ENCODE measurements at regions not wholly inside any gene's neighbourhood (a gene's known extent, or its start where the extent isn't known, plus 50 kb on each side); places are given as distances from the start of the nearest gene placed in this dataset.
"Not testable (repeated sequence)": the region's sequence is repeated elsewhere in the genome, so short reads cannot be mapped to it uniquely, and the experiment has no call there.

DNA sequence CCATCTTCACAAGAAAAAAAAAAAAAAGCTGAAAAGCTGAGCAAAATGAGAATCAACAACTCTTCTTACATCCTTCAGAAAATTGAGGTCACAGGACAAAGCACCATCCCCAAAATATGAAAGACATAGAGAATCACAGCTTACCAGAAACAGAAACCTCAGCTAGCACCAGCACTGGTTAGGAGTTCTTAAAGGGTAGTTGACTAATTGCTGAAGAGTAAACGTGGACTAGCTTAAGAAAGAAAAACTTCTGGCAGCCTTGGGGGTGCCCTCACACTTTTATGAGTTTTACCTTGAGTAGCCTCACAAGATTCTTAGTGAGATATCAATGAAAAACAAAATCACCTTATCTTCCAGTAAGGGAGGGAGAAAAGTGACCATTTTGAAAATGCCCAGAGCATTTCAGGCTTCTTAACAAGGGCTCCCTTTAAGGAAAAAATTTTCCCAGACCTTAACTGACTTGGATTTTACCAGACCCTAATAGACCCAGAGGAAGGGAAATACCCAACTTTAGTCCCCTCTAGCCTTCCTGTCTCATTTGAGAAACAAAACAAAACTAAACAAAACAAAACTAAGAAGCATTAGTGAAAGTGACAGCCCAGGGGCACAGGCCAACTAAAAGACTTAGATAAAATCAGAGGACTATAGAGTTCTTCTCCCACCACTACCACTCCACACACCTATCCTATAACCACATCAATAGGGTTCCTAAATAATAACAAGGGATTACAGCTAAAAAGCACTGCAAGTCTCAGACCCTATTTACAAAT, 888.6 kb downstream of the DIAPH3 start:
- Mint-ChIP-seq H3K36me3 (ENCODE audit: low read depth) (no peaks in the 10 kb centered on the region), H3K4me3 (ENCODE audit: low read depth) (no peak overlapping the region), H3K27ac (no peak overlapping the region), H3K9me3 (no peaks in the 10 kb centered on the region), H3K4me1 (ENCODE audit: low read depth) (no peaks in the 10 kb centered on the region), H3K27me3 (ENCODE audit: low read depth) (no peaks in the 10 kb centered on the region)
- intact Hi-C loops (cut with micrococcal nuclease): no loop called here
- DNase-seq (ENCODE audit: low spot score): no peak

GRCh38 chr13:59276436-59276835, 887.3 kb downstream of the DIAPH3 start:
- H3K27me3 Mint-ChIP-seq (ENCODE audit: low read depth): no peaks in the 10 kb centered on the region
- no peaks in the 10 kb centered on the region for H3K36me3 Mint-ChIP-seq (ENCODE audit: low read depth)
- H3K4me3 Mint-ChIP-seq (ENCODE audit: low read depth): no peak overlapping the region
- H3K4me1 Mint-ChIP-seq (ENCODE audit: low read depth): no peaks in the 10 kb centered on the region
- intact Hi-C loops (cut with micrococcal nuclease): no loop called here
- no peak for DNase-seq (ENCODE audit: low spot score)
- no peak overlapping the region for H3K27ac Mint-ChIP-seq
- no peaks in the 10 kb centered on the region for H3K9me3 Mint-ChIP-seq

DNA sequence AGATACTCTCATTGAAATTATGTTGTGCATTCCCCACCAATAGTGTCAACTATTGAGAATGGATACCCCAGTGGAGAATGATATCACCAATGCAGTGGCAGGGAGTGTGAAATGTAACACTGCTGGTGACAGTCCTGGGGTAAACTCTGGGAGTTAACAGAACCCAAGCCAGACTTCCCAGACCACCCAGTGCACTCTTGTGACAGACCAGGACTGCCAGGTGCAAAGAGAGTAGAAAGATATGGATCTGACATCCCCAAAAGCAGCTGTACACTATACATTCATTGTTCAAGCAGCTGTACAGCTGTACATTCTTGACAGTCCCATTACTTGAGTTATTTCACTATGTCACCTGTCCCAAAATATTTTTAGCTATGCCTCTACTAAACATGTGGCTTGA, 886.6 kb downstream of the DIAPH3 start:
- Mint-ChIP-seq H3K9me3 (no peaks in the 10 kb centered on the region), H3K4me3 (ENCODE audit: low read depth) (no peak overlapping the region), H3K27me3 (ENCODE audit: low read depth) (no peaks in the 10 kb centered on the region), H3K27ac (no peak overlapping the region), H3K4me1 (ENCODE audit: low read depth) (no peaks in the 10 kb centered on the region), H3K36me3 (ENCODE audit: low read depth) (no peaks in the 10 kb centered on the region)
- DNase-seq (ENCODE audit: low spot score): no peak
- intact Hi-C loops (cut with micrococcal nuclease): no loop called here

DNA sequence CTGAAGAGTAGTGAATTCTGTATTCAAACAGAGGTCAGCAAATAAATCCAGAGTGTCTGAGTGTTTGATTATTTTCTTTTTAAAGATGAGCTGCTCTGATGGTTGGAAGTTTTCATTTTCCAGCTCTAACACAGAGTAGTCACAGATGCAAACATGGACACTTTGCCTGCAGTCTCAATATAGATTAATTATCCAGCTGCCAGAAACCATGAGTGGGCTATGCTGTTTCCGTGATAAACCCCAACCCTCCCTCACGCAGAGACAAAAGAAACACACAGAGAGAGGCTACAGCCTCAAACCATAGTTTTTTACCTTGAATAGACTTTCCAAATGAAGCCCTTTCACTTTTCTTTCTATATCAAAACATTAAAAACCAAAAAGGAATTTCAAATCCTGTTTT, 884.7 kb downstream of the DIAPH3 start:
- Mint-ChIP-seq H3K9me3 (no peaks in the 10 kb centered on the region), H3K27me3 (ENCODE audit: low read depth) (no peaks in the 10 kb centered on the region), H3K36me3 (ENCODE audit: low read depth) (no peaks in the 10 kb centered on the region), H3K4me3 (ENCODE audit: low read depth) (no peak overlapping the region), H3K4me1 (ENCODE audit: low read depth) (no peaks in the 10 kb centered on the region), H3K27ac (no peak overlapping the region)
- intact Hi-C loops (cut with micrococcal nuclease): no loop called here
- DNase-seq (ENCODE audit: low spot score): no peak

GRCh38 chr13:59279576-59279975, 884.2 kb downstream of the DIAPH3 start:
- H3K4me3 Mint-ChIP-seq (ENCODE audit: low read depth): no peak overlapping the region
- H3K36me3 Mint-ChIP-seq (ENCODE audit: low read depth): no peaks in the 10 kb centered on the region
- no peak overlapping the region for H3K27ac Mint-ChIP-seq
- DNase-seq (ENCODE audit: low spot score): no peak
- intact Hi-C loops (cut with micrococcal nuclease): no loop called here
- no peaks in the 10 kb centered on the region for H3K4me1 Mint-ChIP-seq (ENCODE audit: low read depth)
- no peaks in the 10 kb centered on the region for H3K9me3 Mint-ChIP-seq
- no peaks in the 10 kb centered on the region for H3K27me3 Mint-ChIP-seq (ENCODE audit: low read depth)

DNA sequence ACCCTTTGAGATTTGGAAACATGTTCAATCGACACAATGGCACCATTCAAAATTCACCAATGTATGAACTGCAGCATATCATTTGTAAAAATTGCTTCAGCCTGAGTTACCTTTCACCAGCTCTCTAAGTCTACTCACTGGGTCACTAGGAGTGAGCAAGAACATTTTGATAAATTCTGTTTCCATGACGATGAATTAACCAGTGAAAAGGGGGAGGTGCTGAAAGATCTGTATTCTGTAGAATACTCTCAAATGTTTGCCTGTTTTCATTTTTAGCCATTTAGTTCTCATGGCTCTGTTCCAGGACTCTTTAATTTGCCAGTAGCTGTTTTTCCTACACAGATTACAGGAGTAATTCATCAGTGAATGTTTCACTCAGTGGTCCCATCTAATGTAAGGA, 883.4 kb downstream of the DIAPH3 start:
- Mint-ChIP-seq H3K27me3 (ENCODE audit: low read depth) (no peaks in the 10 kb centered on the region), H3K27ac (no peak overlapping the region), H3K4me1 (ENCODE audit: low read depth) (no peaks in the 10 kb centered on the region), H3K9me3 (no peaks in the 10 kb centered on the region), H3K36me3 (ENCODE audit: low read depth) (no peaks in the 10 kb centered on the region), H3K4me3 (ENCODE audit: low read depth) (no peak overlapping the region)
- DNase-seq (ENCODE audit: low spot score): no peak
- intact Hi-C loops (cut with micrococcal nuclease): no loop called here

DNA sequence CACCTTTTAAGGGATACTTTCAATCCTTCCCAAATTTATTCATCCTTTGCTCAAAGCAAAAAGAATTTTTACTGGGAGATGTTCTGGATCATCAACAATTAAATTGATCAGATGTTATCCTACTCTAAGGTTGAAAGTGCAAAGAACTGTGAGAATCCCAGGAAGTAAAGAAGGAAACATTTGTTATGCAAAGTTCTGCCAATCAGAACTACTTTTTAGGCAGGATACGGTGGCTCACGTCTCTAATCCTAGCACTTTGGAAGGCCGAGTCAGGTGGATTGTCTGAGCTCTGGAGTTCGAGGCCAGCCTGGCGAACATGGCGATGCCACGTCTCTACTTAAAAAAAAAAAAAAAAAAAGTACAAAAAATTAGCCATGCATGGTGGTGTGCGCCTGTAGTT, 882.3 kb downstream of the DIAPH3 start:
- intact Hi-C loops (cut with micrococcal nuclease): no loop called here
- DNase-seq (ENCODE audit: low spot score): no peak
- Mint-ChIP-seq H3K27me3 (ENCODE audit: low read depth) (no peaks in the 10 kb centered on the region), H3K27ac (no peak overlapping the region), H3K4me3 (ENCODE audit: low read depth) (no peak overlapping the region), H3K9me3 (no peaks in the 10 kb centered on the region), H3K4me1 (ENCODE audit: low read depth) (no peaks in the 10 kb centered on the region), H3K36me3 (ENCODE audit: low read depth) (no peaks in the 10 kb centered on the region)

DNA sequence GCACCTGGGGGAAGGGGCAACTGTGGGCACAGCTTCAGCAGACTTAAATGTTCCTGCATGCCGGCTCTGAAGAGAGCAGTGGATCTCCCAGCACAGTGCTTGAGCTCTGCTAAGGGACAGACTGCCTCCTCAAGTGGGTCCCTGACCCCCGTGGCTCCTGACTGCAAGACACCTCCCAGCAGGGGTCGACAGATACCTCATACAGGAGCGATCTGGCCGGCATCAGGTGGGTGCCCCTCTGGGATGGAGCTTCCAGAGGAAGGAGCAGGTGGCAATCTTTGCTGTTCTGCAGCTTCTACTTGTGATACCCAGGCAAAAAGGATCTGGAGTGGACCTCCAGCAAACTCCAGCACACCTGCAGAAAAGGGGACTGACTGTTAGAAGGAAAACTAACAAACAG, 871.5 kb downstream of the DIAPH3 start:
- intact Hi-C loops (cut with micrococcal nuclease); DNase-seq (ENCODE audit: low spot score); H3K4me1 Mint-ChIP-seq (ENCODE audit: low read depth); H3K27me3 Mint-ChIP-seq (ENCODE audit: low read depth); H3K4me3 Mint-ChIP-seq (ENCODE audit: low read depth); H3K36me3 Mint-ChIP-seq (ENCODE audit: low read depth); H3K9me3 Mint-ChIP-seq; H3K27ac Mint-ChIP-seq: not testable (repeated sequence)

DNA sequence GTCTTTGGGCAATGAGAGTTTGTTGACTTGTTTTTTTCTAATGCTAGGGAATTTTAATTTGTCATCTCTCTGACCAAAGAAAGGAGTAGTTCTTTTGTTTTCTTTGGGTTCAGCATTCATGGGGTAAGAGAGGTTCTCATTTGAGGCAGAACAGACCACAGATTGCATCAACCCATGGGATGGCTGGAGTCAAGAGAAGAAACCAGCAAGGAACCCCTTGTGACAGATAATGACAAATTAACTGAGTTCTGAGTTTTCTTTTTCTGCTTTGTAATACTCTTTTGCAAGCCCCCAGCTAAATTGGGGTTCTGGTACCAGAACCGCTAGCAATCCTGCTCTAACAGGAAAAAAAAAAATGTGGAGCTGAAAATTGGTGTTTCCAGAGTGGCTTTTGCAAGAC, 864.1 kb downstream of the DIAPH3 start:
- no peak overlapping the region for H3K27ac Mint-ChIP-seq
- DNase-seq (ENCODE audit: low spot score): no peak
- H3K36me3 Mint-ChIP-seq (ENCODE audit: low read depth): no peaks in the 10 kb centered on the region
- no peaks in the 10 kb centered on the region for H3K27me3 Mint-ChIP-seq (ENCODE audit: low read depth)
- H3K9me3 Mint-ChIP-seq: no peaks in the 10 kb centered on the region
- intact Hi-C loops (cut with micrococcal nuclease): no loop called here
- H3K4me1 Mint-ChIP-seq (ENCODE audit: low read depth): no peaks in the 10 kb centered on the region
- H3K4me3 Mint-ChIP-seq (ENCODE audit: low read depth): no peak overlapping the region

- Mint-ChIP-seq H3K4me1 (ENCODE audit: low read depth) (no peaks in the 10 kb centered on the region), H3K9me3 (no peaks in the 10 kb centered on the region), H3K36me3 (ENCODE audit: low read depth) (no peaks in the 10 kb centered on the region), H3K27ac (no peak overlapping the region), H3K4me3 (ENCODE audit: low read depth) (no peak overlapping the region), H3K27me3 (ENCODE audit: low read depth) (no peaks in the 10 kb centered on the region)
- no peak for DNase-seq (ENCODE audit: low spot score)
- intact Hi-C loops (cut with micrococcal nuclease): no loop called here
These were observed 863.2 kb downstream of the DIAPH3 start for GRCh38 chr13:59300355-59301173.

DNA sequence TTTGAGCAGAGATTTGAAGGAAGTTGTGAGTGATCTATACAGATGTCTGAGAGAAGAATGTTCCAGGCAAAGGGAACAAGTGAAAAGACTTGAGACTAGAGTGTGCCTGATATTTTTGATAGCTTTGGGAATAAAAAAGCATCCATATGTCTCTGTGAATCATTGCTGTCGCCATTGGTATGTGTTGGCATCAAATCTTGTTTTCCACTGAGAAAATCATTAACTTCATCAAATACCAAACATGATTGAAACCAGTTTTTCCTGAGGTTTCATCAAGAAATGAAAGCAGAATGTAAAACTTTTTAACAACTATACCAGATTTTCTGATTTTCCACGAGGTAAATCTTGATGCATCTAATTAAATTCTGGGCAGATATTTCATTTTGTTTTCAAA, 862.6 kb downstream of the DIAPH3 start:
- H3K4me3 Mint-ChIP-seq (ENCODE audit: low read depth): no peak overlapping the region
- no peak overlapping the region for H3K27ac Mint-ChIP-seq
- H3K27me3 Mint-ChIP-seq (ENCODE audit: low read depth): no peaks in the 10 kb centered on the region
- H3K9me3 Mint-ChIP-seq: no peaks in the 10 kb centered on the region
- intact Hi-C loops (cut with micrococcal nuclease): no loop called here
- DNase-seq (ENCODE audit: low spot score): no peak
- no peaks in the 10 kb centered on the region for H3K36me3 Mint-ChIP-seq (ENCODE audit: low read depth)
- no peaks in the 10 kb centered on the region for H3K4me1 Mint-ChIP-seq (ENCODE audit: low read depth)

DNA sequence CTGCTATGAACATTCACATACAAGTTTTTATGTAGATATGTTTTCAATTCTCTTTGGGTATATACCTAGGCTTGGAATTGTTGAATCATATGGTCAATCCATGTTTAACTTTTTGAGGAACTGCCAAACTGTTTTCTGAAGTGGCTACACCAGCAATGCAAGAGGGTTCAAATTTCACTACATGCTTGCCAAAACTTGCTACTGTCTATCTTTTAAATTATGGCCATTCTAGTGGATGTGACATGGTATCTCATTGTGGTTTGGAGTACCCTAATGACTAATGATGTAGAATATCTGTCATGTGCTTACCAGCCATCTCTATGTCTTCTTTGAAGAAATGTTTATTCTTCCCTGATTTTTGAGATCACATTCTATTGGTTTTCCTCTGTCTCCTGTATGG, 860.3 kb downstream of the DIAPH3 start:
- Mint-ChIP-seq H3K9me3 (no peaks in the 10 kb centered on the region), H3K27me3 (ENCODE audit: low read depth) (no peaks in the 10 kb centered on the region), H3K4me3 (ENCODE audit: low read depth) (no peak overlapping the region), H3K4me1 (ENCODE audit: low read depth) (no peaks in the 10 kb centered on the region), H3K36me3 (ENCODE audit: low read depth) (no peaks in the 10 kb centered on the region), H3K27ac (no peak overlapping the region)
- intact Hi-C loops (cut with micrococcal nuclease): no loop called here
- DNase-seq (ENCODE audit: low spot score): no peak

DNA sequence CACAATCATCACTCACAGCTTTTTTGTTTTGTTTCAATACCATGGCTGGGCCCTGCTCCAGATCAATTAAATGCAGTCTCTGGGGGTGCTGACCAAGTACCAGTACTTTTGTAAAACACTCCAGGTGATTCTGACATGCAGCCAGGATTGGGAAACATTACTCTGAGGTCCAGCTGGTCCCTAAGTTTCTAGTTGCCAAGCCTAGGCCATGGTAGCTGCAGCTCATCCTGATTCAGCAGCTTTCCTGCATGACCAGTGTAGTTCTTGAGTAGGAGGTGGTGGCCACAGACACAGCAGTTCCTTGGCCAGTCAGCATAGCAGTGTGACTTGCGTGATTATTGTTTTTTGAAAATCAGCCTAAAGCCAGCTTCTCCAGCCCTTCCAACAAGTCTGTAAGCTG, 859.1 kb downstream of the DIAPH3 start:
- Mint-ChIP-seq H3K4me1 (ENCODE audit: low read depth) (no peaks in the 10 kb centered on the region), H3K27me3 (ENCODE audit: low read depth) (no peaks in the 10 kb centered on the region), H3K9me3 (no peaks in the 10 kb centered on the region)

More for the DNA sequence above, 859.1 kb downstream of the DIAPH3 start:
- DNase-seq (ENCODE audit: low spot score): no peak
- Mint-ChIP-seq H3K4me3 (ENCODE audit: low read depth) (no peak overlapping the region), H3K27ac (no peak overlapping the region), H3K36me3 (ENCODE audit: low read depth) (no peaks in the 10 kb centered on the region)
- intact Hi-C loops (cut with micrococcal nuclease): no loop called here

All from activated T-helper 2 cell treated with anti-CD3 and anti-CD28 coated beads, Interferon-gamma antibody, Interleukin-2, Interleukin-4, amounts not matched to agents 10 μg/mL and 5 μg/mL and 100 μg/mL, durations not matched to agents 14 hours and 24 hours and 36 hours (primary cell).